ENCODE measurements at regions not wholly inside any gene's neighbourhood (a gene's known extent, or its start where the extent isn't known, plus 50 kb on each side); places are given as distances from the start of the nearest gene placed in this dataset.

DNA sequence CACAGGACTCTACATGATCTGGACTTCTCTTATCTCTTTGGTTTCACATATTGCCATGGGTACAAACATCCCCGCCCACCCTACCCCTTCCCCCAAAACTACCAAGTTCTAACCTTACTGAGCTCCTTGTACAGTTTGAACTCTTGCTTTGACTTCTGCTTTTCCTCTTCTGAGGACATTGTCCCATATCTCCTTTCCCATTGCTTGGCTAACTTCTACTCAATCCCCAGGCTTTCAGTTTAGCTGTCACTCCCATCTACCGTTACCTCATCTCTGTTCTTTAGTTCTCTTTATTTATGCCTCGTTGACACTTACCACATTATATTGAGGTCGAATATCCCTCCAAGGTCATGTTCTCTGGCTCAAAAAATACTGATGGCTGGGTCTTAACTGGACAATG is 393.5 kb upstream of the CADM1 start:
- DNase-seq (ENCODE audit: extremely low spot score): no peak
- POLR2A ChIA-PET: no interaction called here
- TF ChIP-seq, protein P1, sequence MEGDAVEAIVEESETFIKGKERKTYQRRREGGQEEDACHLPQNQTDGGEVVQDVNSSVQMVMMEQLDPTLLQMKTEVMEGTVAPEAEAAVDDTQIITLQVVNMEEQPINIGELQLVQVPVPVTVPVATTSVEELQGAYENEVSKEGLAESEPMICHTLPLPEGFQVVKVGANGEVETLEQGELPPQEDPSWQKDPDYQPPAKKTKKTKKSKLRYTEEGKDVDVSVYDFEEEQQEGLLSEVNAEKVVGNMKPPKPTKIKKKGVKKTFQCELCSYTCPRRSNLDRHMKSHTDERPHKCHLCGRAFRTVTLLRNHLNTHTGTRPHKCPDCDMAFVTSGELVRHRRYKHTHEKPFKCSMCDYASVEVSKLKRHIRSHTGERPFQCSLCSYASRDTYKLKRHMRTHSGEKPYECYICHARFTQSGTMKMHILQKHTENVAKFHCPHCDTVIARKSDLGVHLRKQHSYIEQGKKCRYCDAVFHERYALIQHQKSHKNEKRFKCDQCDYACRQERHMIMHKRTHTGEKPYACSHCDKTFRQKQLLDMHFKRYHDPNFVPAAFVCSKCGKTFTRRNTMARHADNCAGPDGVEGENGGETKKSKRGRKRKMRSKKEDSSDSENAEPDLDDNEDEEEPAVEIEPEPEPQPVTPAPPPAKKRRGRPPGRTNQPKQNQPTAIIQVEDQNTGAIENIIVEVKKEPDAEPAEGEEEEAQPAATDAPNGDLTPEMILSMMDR (IDR thresholded peaks at IDR 0.05; ENCODE audit: control extremely low read depth, extremely low read depth, low read depth, missing control alignments): no peak
- CTCF ChIA-PET: interaction anchor here (0.7 to 1.7 kb wide), 8 partner anchors 9 to 90 kb away, joined by 3 to 5 read pairs (median 3); no protein-coding TSS in a partner anchor

DNA sequence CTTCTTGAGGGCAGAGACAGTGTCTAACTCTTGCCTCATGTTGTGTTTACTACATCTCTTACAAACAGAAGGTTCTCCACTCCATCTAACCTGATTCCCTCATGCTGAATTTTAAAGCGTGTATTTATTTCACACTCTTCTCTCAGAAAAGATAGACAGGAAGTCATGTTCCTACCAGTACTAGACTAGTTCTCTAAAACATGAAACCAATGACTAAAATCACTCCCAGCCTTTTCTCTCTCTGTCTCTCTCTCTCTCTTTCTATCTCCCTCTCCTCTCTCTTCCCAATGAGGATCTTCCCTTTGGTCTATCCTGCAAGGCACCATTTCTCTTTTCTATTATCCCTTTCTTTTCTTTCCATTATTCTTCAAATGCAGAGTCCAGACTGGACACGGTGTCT is 391.9 kb upstream of the CADM1 start:
- CTCF ChIA-PET: interaction anchor here (0.9 to 2.5 kb wide), 4 partner anchors 9 to 24 kb away, joined by 3 to 5 read pairs (median 4); no protein-coding TSS in a partner anchor
- TF ChIP-seq, protein P1 (IDR thresholded peaks at IDR 0.05; ENCODE audit: control extremely low read depth, extremely low read depth, low read depth, missing control alignments): no peak
- POLR2A ChIA-PET: no interaction called here
- DNase-seq (ENCODE audit: extremely low spot score): no peak

DNA sequence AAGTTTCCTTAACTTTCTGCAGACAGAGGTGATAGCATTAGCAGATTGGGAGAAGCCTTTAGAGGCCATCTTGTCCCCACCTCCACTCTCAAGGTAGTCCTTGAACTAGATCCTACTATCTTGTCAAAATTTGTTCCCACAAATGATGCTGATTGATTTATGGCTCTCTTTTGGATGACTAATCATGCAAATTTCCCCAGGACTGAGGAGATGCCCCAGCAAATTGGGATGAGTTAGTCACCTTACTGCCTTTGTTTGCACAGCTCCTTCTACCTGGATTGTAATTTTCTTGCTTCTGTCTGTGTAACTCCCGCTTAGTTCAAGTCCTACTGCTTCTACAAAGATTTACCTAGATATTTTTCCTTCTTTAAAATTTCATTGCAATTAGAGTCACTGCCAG is 391.4 kb upstream of the CADM1 start:
- ChIA-PET CTCF (interaction anchor here (1.1 to 2.5 kb wide), 2 partner anchors 9 to 24 kb away, joined by 3 to 5 read pairs; no protein-coding TSS in a partner anchor), POLR2A (no interaction called here)
- TF ChIP-seq, protein P1 (IDR thresholded peaks at IDR 0.05; ENCODE audit: control extremely low read depth, extremely low read depth, low read depth, missing control alignments): no peak
- no peak for DNase-seq (ENCODE audit: extremely low spot score)

GRCh38 chr11:115894176-115894575 is 390.0 kb upstream of the CADM1 start:
- ChIA-PET POLR2A (no interaction called here), CTCF (interaction anchor here (0.7 to 2.3 kb wide), 4 partner anchors 9 to 24 kb away, joined by 3 to 7 read pairs (median 3); no protein-coding TSS in a partner anchor)
- no peak for DNase-seq (ENCODE audit: extremely low spot score)
- TF ChIP-seq, protein P1 (IDR thresholded peaks at IDR 0.05; ENCODE audit: control extremely low read depth, extremely low read depth, low read depth, missing control alignments): no peak

GRCh38 chr11:115893461-115894099 is 389.4 kb upstream of the CADM1 start:
- POLR2A ChIA-PET: no interaction called here
- no peak for DNase-seq (ENCODE audit: extremely low spot score)
- CTCF ChIA-PET: interaction anchor here (0.7 to 2.3 kb wide), 8 partner anchors 8 to 34 kb away, joined by 3 to 7 read pairs (median 3); no protein-coding TSS in a partner anchor
- TF ChIP-seq, protein P1 (IDR thresholded peaks at IDR 0.05; ENCODE audit: control extremely low read depth, extremely low read depth, low read depth, missing control alignments): no peak

DNA sequence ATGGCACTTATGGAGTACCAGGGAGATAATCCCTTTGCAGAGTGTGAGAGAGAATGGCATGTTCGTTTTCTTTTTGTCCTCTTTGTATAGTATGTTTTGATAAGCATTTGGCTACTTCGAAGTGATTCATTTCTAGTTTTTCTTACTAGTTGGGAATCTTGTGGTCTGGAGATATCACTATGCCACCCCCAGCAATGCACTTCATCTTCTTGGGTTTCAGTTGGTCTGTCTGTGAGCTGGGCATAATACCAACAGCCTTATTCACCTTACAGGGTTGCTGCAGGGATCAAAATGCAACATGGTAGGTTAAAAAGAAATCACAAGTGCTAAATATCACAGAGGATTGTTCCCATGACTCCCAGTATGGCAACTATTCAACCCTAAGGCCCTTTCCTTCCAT is 387.8 kb upstream of the CADM1 start:
- no peak for DNase-seq (ENCODE audit: extremely low spot score)
- TF ChIP-seq, protein P1 (IDR thresholded peaks at IDR 0.05; ENCODE audit: control extremely low read depth, extremely low read depth, low read depth, missing control alignments): no peak
- CTCF ChIA-PET: interaction anchor here (1.3 to 2.3 kb wide), 3 partner anchors 12 to 45 kb away, joined by 3 to 7 read pairs (median 4); no protein-coding TSS in a partner anchor
- POLR2A ChIA-PET: no interaction called here

All from GM10248 (cell line).